ENCODE measurements at regions not wholly inside any gene's neighbourhood (a gene's known extent, or its start where the extent isn't known, plus 50 kb on each side); places are given as distances from the start of the nearest gene placed in this dataset.
"Not testable (repeated sequence)": the region's sequence is repeated elsewhere in the genome, so short reads cannot be mapped to it uniquely, and the experiment has no call there.

- RAD21 ChIA-PET (ENCODE audit: low non-redundant PET in 1 of 2, low total read pairs in 2 of 2, uncharacterized antibody in 2 of 2, unreplicated experiment in 2 of 2); ATAC-seq; H3K9me2 ChIP-seq (ENCODE audit: insufficient read depth); H3K9me3 ChIP-seq (ENCODE audit: control insufficient read depth in 1 of 2, insufficient read depth in 1 of 2, low read depth in 1 of 2, low read length in 2 of 2); H3K36me3 ChIP-seq (ENCODE audit: control insufficient read depth in 1 of 2, insufficient read depth in 2 of 2, low read length in 2 of 2); CTCF ChIA-PET; H3K4me2 ChIP-seq (ENCODE audit: low read length); H3K4me3 ChIP-seq (replicated peaks in 1 of 2; ENCODE audit: low read depth in 1 of 2, low read length in 2 of 2); POLR2A ChIA-PET; H3K79me2 ChIP-seq (ENCODE audit: insufficient read depth, low read length); H3K27me3 ChIP-seq (ENCODE audit: insufficient read depth, low read length); DNase-seq (ENCODE audit: low read depth, low spot score); intact Hi-C loops (cut with micrococcal nuclease); H4K20me1 ChIP-seq (ENCODE audit: insufficient read depth); H3K4me1 ChIP-seq (ENCODE audit: control insufficient read depth in 1 of 2, insufficient read depth in 2 of 2, low read length in 2 of 2); BruUV-seq (replicated peaks); H3K9ac ChIP-seq (ENCODE audit: low read length); H2AFZ ChIP-seq (ENCODE audit: low read depth, low read length, poor library complexity, severe bottlenecking); H3K27ac ChIP-seq (ENCODE audit: low read depth, low read length): not testable (repeated sequence)
These were observed 66.8 kb upstream of the LHFPL2 start for GRCh38 chr5:78715351-78715750.

GRCh38 chr5:78711670-78712069, 63.1 kb upstream of the LHFPL2 start:
- H3K4me1 ChIP-seq (ENCODE audit: control insufficient read depth in 1 of 2, insufficient read depth in 2 of 2, low read length in 2 of 2); H3K36me3 ChIP-seq (ENCODE audit: control insufficient read depth in 1 of 2, insufficient read depth in 2 of 2, low read length in 2 of 2); BruUV-seq (replicated peaks); DNase-seq (ENCODE audit: low read depth, low spot score); H3K4me2 ChIP-seq (ENCODE audit: low read length); H4K20me1 ChIP-seq (ENCODE audit: insufficient read depth); H3K79me2 ChIP-seq (ENCODE audit: insufficient read depth, low read length); H3K9ac ChIP-seq (ENCODE audit: low read length); H3K9me2 ChIP-seq (ENCODE audit: insufficient read depth); intact Hi-C loops (cut with micrococcal nuclease); POLR2A ChIA-PET; CTCF ChIA-PET; H3K27ac ChIP-seq (ENCODE audit: low read depth, low read length); H3K27me3 ChIP-seq (ENCODE audit: insufficient read depth, low read length); ATAC-seq; RAD21 ChIA-PET (ENCODE audit: low non-redundant PET in 1 of 2, low total read pairs in 2 of 2, uncharacterized antibody in 2 of 2, unreplicated experiment in 2 of 2); H3K9me3 ChIP-seq (ENCODE audit: control insufficient read depth in 1 of 2, insufficient read depth in 1 of 2, low read depth in 1 of 2, low read length in 2 of 2); H2AFZ ChIP-seq (ENCODE audit: low read depth, low read length, poor library complexity, severe bottlenecking); H3K4me3 ChIP-seq (replicated peaks in 1 of 2; ENCODE audit: low read depth in 1 of 2, low read length in 2 of 2): not testable (repeated sequence)

- RAD21 ChIA-PET (ENCODE audit: low non-redundant PET in 1 of 2, low total read pairs in 2 of 2, uncharacterized antibody in 2 of 2, unreplicated experiment in 2 of 2); H3K79me2 ChIP-seq (ENCODE audit: insufficient read depth, low read length); DNase-seq (ENCODE audit: low read depth, low spot score); H3K9ac ChIP-seq (ENCODE audit: low read length); H3K9me3 ChIP-seq (ENCODE audit: control insufficient read depth in 1 of 2, insufficient read depth in 1 of 2, low read depth in 1 of 2, low read length in 2 of 2); H3K4me1 ChIP-seq (ENCODE audit: control insufficient read depth in 1 of 2, insufficient read depth in 2 of 2, low read length in 2 of 2); H3K9me2 ChIP-seq (ENCODE audit: insufficient read depth); CTCF ChIA-PET; H3K4me3 ChIP-seq (replicated peaks in 1 of 2; ENCODE audit: low read depth in 1 of 2, low read length in 2 of 2); H4K20me1 ChIP-seq (ENCODE audit: insufficient read depth); ATAC-seq; H3K36me3 ChIP-seq (ENCODE audit: control insufficient read depth in 1 of 2, insufficient read depth in 2 of 2, low read length in 2 of 2); intact Hi-C loops (cut with micrococcal nuclease); POLR2A ChIA-PET; H3K27ac ChIP-seq (ENCODE audit: low read depth, low read length); H3K27me3 ChIP-seq (ENCODE audit: insufficient read depth, low read length); H3K4me2 ChIP-seq (ENCODE audit: low read length); H2AFZ ChIP-seq (ENCODE audit: low read depth, low read length, poor library complexity, severe bottlenecking); BruUV-seq (replicated peaks): not testable (repeated sequence)
These were observed 61.3 kb upstream of the LHFPL2 start for GRCh38 chr5:78709729-78710430.

All from HCT116 (cell line).